Sigmoid colon (tissue), 4 donors: ENCODE measurements at regions not wholly inside any gene's neighbourhood (a gene's known extent, or its start where the extent isn't known, plus 50 kb on each side); places are given as distances from the start of the nearest gene placed in this dataset.

Experiments used
- EP300 ChIP-seq, 4 donors: sonication (generic); formaldehyde crosslinking; IDR thresholded peaks; one replicate each; pipeline ENCODE4 v1.6.1; 2017; ENCODE audit warnings: antibody characterized with exemption in 4 of 4
- POLR2A ChIP-seq, 2 donors: fragments of 450-650 bp; IDR thresholded peaks; one replicate each; pipeline ENCODE4 v1.6.1; 2016; ENCODE audit warnings: antibody characterized with exemption in 2 of 2, mild to moderate bottlenecking in 2 of 2, moderate library complexity in 2 of 2
- POLR2AphosphoS5 ChIP-seq, 4 donors: sonication (generic); formaldehyde crosslinking; IDR thresholded peaks; one replicate each; pipeline ENCODE4 v1.6.1; 2017; ENCODE audit warnings: antibody characterized with exemption in 4 of 4
- TF ChIP-seq, protein P1 (sequence below), 4 experiments: fragments of 450-650 bp in 3 of 4; fragments of 200-600 bp in 1 of 4; IDR thresholded peaks; one replicate each; pipeline ENCODE4 v1.5.1; 2016 to 2019; ENCODE audit warnings: antibody characterized with exemption in 4 of 4, mild to moderate bottlenecking in 3 of 4, moderate library complexity in 2 of 4

- TF ChIP-seq, protein P1, sequence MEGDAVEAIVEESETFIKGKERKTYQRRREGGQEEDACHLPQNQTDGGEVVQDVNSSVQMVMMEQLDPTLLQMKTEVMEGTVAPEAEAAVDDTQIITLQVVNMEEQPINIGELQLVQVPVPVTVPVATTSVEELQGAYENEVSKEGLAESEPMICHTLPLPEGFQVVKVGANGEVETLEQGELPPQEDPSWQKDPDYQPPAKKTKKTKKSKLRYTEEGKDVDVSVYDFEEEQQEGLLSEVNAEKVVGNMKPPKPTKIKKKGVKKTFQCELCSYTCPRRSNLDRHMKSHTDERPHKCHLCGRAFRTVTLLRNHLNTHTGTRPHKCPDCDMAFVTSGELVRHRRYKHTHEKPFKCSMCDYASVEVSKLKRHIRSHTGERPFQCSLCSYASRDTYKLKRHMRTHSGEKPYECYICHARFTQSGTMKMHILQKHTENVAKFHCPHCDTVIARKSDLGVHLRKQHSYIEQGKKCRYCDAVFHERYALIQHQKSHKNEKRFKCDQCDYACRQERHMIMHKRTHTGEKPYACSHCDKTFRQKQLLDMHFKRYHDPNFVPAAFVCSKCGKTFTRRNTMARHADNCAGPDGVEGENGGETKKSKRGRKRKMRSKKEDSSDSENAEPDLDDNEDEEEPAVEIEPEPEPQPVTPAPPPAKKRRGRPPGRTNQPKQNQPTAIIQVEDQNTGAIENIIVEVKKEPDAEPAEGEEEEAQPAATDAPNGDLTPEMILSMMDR (IDR thresholded peaks at IDR 0.05) = no peak
- TF ChIP-seq POLR2A (IDR thresholded peaks at IDR 0.05) (no peak), EP300 (IDR thresholded peaks at IDR 0.05) (no peak), POLR2AphosphoS5 (IDR thresholded peaks at IDR 0.05) (no peak)
These were observed 94.5 kb downstream of the TPBG start for GRCh38 chr6:82458147-82458546.
